ENCODE measurements at regions not wholly inside any gene's neighbourhood (a gene's known extent, or its start where the extent isn't known, plus 50 kb on each side); places are given as distances from the start of the nearest gene placed in this dataset.

DNA sequence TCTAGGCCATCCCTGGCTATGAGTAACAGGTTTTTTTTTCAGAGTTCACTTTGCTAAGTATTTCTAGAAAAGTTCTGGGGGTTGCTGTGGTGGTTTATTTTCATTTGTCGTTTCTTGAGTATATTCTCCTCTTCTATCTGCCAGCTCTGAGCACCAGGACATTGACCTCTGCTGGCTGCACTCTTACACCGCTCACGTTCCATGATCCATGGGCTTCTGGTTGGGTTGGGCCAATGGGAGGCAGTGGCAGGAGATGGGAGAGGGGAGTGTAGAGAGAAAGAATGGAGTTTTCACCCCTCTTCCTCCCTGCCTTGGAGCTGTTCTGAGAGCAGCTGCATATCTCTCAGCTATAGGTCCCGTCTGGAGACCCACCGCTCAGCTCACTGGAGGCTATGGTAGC, 161.0 kb upstream of the ATXN1 start:
- Histone ChIP-seq H2AK5ac (ENCODE audit: low read length, severe bottlenecking) (no peak overlapping the region), H2BK12ac (ENCODE audit: low read length in 2 of 2) (peak overlapping the region in 1 of 2 experiments; percentile 89), H4K8ac (ENCODE audit: low read length) (no peak overlapping the region), H3K4me2 (ENCODE audit: low read length, poor library complexity, severe bottlenecking) (no peak overlapping the region), H3K79me1 (replicated peaks; ENCODE audit: low read length, poor library complexity, severe bottlenecking) (no peaks in the 10 kb centered on the region), H2BK5ac (ENCODE audit: low read depth, low read length, poor library complexity, severe bottlenecking) (no peak overlapping the region), H3K4ac (ENCODE audit: low read depth in 1 of 2, low read length in 2 of 2) (no peak overlapping the region), H2BK15ac (ENCODE audit: low read depth, poor library complexity, severe bottlenecking) (no peak overlapping the region), H2BK120ac (ENCODE audit: low read depth, low read length) (no peak overlapping the region), H3K14ac (ENCODE audit: low read length in 2 of 2) (peak overlapping the region in 1 of 2 experiments; percentile 15), H3K18ac (ENCODE audit: low read depth in 1 of 2, low read length in 2 of 2) (peak overlapping the region in 1 of 2 experiments; percentile 43), H3K4me3 (ENCODE audit: insufficient read depth in 1 of 2, low read depth in 1 of 2, low read length in 2 of 2) (no peak overlapping the region), H3K9ac (ENCODE audit: low read length) (no peak overlapping the region), H3K4me1 (ENCODE audit: control insufficient read depth, insufficient read depth, low read depth, low read length) (no peaks in the 10 kb centered on the region), H3K27me3 (ENCODE audit: control insufficient read depth in 1 of 2, insufficient read depth in 1 of 2, low read length in 2 of 2) (no peaks in the 10 kb centered on the region), H3K36me3 (ENCODE audit: control insufficient read depth in 1 of 2, insufficient read depth in 2 of 2, low read depth in 1 of 2, low read length in 2 of 2) (no peaks in the 10 kb centered on the region), H4K91ac (ENCODE audit: low read length) (no peak overlapping the region), H3K27ac (ENCODE audit: low read length, poor library complexity, severe bottlenecking) (no peak overlapping the region), H2AFZ (ENCODE audit: low read depth, low read length) (no peak overlapping the region), H3K23ac (ENCODE audit: low read length in 2 of 2) (no peak overlapping the region), H3K9me3 (ENCODE audit: control insufficient read depth, low read length) (no peaks in the 10 kb centered on the region)
- DNase-seq: no peak
- WGBS: 71% methylated on average over 5 of the region's 5 CpGs

DNA sequence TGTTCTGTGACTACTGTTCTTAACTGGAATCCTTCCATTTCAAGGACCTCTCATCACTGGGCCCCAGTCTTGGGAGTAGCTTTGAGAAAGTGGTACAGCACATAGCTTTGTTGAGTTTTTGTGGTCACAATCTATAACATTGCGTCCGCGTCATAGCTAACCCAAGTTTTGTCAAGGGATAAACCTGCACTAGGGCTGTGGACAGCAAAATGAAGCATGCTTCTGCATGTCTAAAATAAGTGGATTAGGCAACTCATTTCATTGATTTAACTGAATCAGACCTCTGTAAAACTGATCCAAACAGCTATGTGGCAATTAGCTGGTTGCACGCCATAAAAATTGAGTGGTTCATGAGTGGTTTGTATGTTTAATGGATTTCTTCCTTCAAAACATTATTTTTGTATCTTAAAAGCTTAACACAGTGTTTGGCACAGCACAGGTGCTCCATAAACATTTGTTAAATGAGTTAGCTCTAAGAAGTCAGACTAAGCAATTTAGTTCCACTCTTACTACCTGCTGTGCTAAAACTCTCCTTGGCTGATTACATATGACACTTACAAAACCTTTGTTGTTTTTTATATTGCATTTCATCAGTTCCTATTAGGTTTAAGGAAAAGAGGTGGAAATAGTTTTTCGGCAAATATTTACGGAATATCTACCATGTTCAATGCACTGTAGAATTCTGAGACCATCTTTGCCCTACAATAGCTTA, 160.3 kb upstream of the ATXN1 start:
- 61% methylated on average over 3 of the region's 6 CpGs for WGBS
- Histone ChIP-seq H3K14ac (ENCODE audit: low read length in 2 of 2) (no peak overlapping the region), H3K27me3 (ENCODE audit: control insufficient read depth in 1 of 2, insufficient read depth in 1 of 2, low read length in 2 of 2) (no peaks in the 10 kb centered on the region), H3K4me2 (ENCODE audit: low read length, poor library complexity, severe bottlenecking) (no peak overlapping the region), H3K36me3 (ENCODE audit: control insufficient read depth in 1 of 2, insufficient read depth in 2 of 2, low read depth in 1 of 2, low read length in 2 of 2) (no peaks in the 10 kb centered on the region), H3K18ac (ENCODE audit: low read depth in 1 of 2, low read length in 2 of 2) (no peak overlapping the region), H3K27ac (ENCODE audit: low read length, poor library complexity, severe bottlenecking) (no peak overlapping the region), H2BK15ac (ENCODE audit: low read depth, poor library complexity, severe bottlenecking) (no peak overlapping the region), H3K4me3 (ENCODE audit: insufficient read depth in 1 of 2, low read depth in 1 of 2, low read length in 2 of 2) (no peak overlapping the region), H2AFZ (ENCODE audit: low read depth, low read length) (no peak overlapping the region), H3K9ac (ENCODE audit: low read length) (no peak overlapping the region), H3K4me1 (ENCODE audit: control insufficient read depth, insufficient read depth, low read depth, low read length) (no peaks in the 10 kb centered on the region), H2AK5ac (ENCODE audit: low read length, severe bottlenecking) (no peak overlapping the region), H3K79me1 (replicated peaks; ENCODE audit: low read length, poor library complexity, severe bottlenecking) (no peaks in the 10 kb centered on the region), H3K4ac (ENCODE audit: low read depth in 1 of 2, low read length in 2 of 2) (no peak overlapping the region), H2BK5ac (ENCODE audit: low read depth, low read length, poor library complexity, severe bottlenecking) (no peak overlapping the region), H2BK12ac (ENCODE audit: low read length in 2 of 2) (no peak overlapping the region), H4K8ac (ENCODE audit: low read length) (no peak overlapping the region), H2BK120ac (ENCODE audit: low read depth, low read length) (no peak overlapping the region), H3K9me3 (ENCODE audit: control insufficient read depth, low read length) (no peaks in the 10 kb centered on the region), H3K23ac (ENCODE audit: low read length in 2 of 2) (no peak overlapping the region), H4K91ac (ENCODE audit: low read length) (no peak overlapping the region)
- peak; percentile 87 for DNase-seq

DNA sequence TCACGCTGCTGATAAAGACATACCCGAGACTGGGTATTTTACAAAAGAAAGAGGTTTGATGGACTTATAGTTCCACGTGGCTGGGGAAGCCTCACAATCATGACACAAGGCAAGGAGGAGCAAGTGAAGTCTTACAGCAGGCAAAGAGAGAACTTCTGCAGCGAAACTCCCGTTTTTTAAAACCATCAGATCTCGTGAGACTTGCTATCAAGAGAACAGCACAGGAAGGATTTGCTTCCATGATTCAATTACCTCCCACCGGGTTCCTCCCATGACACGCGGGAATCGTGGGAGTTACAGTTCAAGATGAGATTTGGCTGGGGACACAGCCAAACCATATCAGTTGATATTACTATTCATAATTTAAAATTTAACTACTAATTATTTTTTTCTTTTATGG, 157.3 kb upstream of the ATXN1 start:
- Histone ChIP-seq H3K79me1 (replicated peaks; ENCODE audit: low read length, poor library complexity, severe bottlenecking) (no peaks in the 10 kb centered on the region), H3K36me3 (ENCODE audit: control insufficient read depth in 1 of 2, insufficient read depth in 2 of 2, low read depth in 1 of 2, low read length in 2 of 2) (no peaks in the 10 kb centered on the region), H3K14ac (ENCODE audit: low read length in 2 of 2) (no peak overlapping the region), H3K9me3 (ENCODE audit: control insufficient read depth, low read length) (peaks cover 5% of the 10 kb centered on the region), H4K8ac (ENCODE audit: low read length) (no peak overlapping the region), H3K23ac (ENCODE audit: low read length in 2 of 2) (no peak overlapping the region), H2BK15ac (ENCODE audit: low read depth, poor library complexity, severe bottlenecking) (no peak overlapping the region), H2BK5ac (ENCODE audit: low read depth, low read length, poor library complexity, severe bottlenecking) (no peak overlapping the region), H3K27ac (ENCODE audit: low read length, poor library complexity, severe bottlenecking) (no peak overlapping the region), H3K4me2 (ENCODE audit: low read length, poor library complexity, severe bottlenecking) (no peak overlapping the region), H3K4me1 (ENCODE audit: control insufficient read depth, insufficient read depth, low read depth, low read length) (no peaks in the 10 kb centered on the region), H3K18ac (ENCODE audit: low read depth in 1 of 2, low read length in 2 of 2) (no peak overlapping the region), H3K9ac (ENCODE audit: low read length) (no peak overlapping the region), H2AFZ (ENCODE audit: low read depth, low read length) (no peak overlapping the region), H2AK5ac (ENCODE audit: low read length, severe bottlenecking) (no peak overlapping the region), H3K4ac (ENCODE audit: low read depth in 1 of 2, low read length in 2 of 2) (no peak overlapping the region), H4K91ac (ENCODE audit: low read length) (no peak overlapping the region), H2BK12ac (ENCODE audit: low read length in 2 of 2) (no peak overlapping the region), H3K4me3 (ENCODE audit: insufficient read depth in 1 of 2, low read depth in 1 of 2, low read length in 2 of 2) (no peak overlapping the region), H3K27me3 (ENCODE audit: control insufficient read depth in 1 of 2, insufficient read depth in 1 of 2, low read length in 2 of 2) (no peaks in the 10 kb centered on the region), H2BK120ac (ENCODE audit: low read depth, low read length) (no peak overlapping the region)
- WGBS: 84% methylated on average over 7 of the region's 10 CpGs
- no peak for DNase-seq

DNA sequence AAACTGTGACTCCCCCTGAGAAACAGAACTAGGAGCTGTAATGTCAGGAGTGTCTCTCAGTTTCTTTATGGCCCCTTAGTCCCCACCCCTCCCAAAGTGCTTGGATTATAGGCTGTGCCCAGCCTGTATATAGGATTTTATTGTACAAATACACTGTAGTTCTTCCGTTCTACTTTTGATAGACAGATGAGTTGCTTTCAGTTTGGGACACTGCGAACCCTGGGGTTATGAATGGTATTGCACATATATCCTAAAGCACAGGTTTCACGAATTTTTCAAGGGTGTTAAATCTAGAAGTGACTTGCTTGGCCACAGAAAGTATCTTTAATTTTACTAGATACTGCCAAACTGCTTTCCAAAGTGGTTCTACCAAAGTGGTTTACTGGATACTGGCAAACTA, 152.9 kb upstream of the ATXN1 start:
- Histone ChIP-seq H3K4me1 (ENCODE audit: control insufficient read depth, insufficient read depth, low read depth, low read length) (no peaks in the 10 kb centered on the region), H3K9ac (ENCODE audit: low read length) (no peak overlapping the region), H2BK12ac (ENCODE audit: low read length in 2 of 2) (no peak overlapping the region), H3K27ac (ENCODE audit: low read length, poor library complexity, severe bottlenecking) (no peak overlapping the region), H4K91ac (ENCODE audit: low read length) (no peak overlapping the region), H2BK5ac (ENCODE audit: low read depth, low read length, poor library complexity, severe bottlenecking) (no peak overlapping the region), H3K4me3 (ENCODE audit: insufficient read depth in 1 of 2, low read depth in 1 of 2, low read length in 2 of 2) (no peak overlapping the region), H3K4me2 (ENCODE audit: low read length, poor library complexity, severe bottlenecking) (no peak overlapping the region), H2BK120ac (ENCODE audit: low read depth, low read length) (no peak overlapping the region), H3K14ac (ENCODE audit: low read length in 2 of 2) (no peak overlapping the region), H3K9me3 (ENCODE audit: control insufficient read depth, low read length) (peaks cover 9% of the 10 kb centered on the region), H2AFZ (ENCODE audit: low read depth, low read length) (no peak overlapping the region), H3K18ac (ENCODE audit: low read depth in 1 of 2, low read length in 2 of 2) (no peak overlapping the region), H2BK15ac (ENCODE audit: low read depth, poor library complexity, severe bottlenecking) (no peak overlapping the region), H4K8ac (ENCODE audit: low read length) (no peak overlapping the region), H3K36me3 (ENCODE audit: control insufficient read depth in 1 of 2, insufficient read depth in 2 of 2, low read depth in 1 of 2, low read length in 2 of 2) (no peaks in the 10 kb centered on the region), H3K79me1 (replicated peaks; ENCODE audit: low read length, poor library complexity, severe bottlenecking) (no peaks in the 10 kb centered on the region), H3K4ac (ENCODE audit: low read depth in 1 of 2, low read length in 2 of 2) (no peak overlapping the region), H3K27me3 (ENCODE audit: control insufficient read depth in 1 of 2, insufficient read depth in 1 of 2, low read length in 2 of 2) (peaks cover 0 to 4% of the 10 kb centered on the region in 2 experiments), H2AK5ac (ENCODE audit: low read length, severe bottlenecking) (no peak overlapping the region), H3K23ac (ENCODE audit: low read length in 2 of 2) (no peak overlapping the region)
- no peak for DNase-seq
- 95% methylated on average over 2 of the region's 3 CpGs for WGBS

Measured in mesenchymal stem cell (in vitro differentiated cells and primary cell).